NCI-H128 (cell line): ENCODE measurements at regions not wholly inside any gene's neighbourhood (a gene's known extent, or its start where the extent isn't known, plus 50 kb on each side); places are given as distances from the start of the nearest gene placed in this dataset.

Source experiments
- DNase-seq: peaks from one replicate; lab custom pipeline; 2025; ENCODE audit not compliant: unreplicated experiment; lab: John Stamatoyannopoulos, UW

DNA sequence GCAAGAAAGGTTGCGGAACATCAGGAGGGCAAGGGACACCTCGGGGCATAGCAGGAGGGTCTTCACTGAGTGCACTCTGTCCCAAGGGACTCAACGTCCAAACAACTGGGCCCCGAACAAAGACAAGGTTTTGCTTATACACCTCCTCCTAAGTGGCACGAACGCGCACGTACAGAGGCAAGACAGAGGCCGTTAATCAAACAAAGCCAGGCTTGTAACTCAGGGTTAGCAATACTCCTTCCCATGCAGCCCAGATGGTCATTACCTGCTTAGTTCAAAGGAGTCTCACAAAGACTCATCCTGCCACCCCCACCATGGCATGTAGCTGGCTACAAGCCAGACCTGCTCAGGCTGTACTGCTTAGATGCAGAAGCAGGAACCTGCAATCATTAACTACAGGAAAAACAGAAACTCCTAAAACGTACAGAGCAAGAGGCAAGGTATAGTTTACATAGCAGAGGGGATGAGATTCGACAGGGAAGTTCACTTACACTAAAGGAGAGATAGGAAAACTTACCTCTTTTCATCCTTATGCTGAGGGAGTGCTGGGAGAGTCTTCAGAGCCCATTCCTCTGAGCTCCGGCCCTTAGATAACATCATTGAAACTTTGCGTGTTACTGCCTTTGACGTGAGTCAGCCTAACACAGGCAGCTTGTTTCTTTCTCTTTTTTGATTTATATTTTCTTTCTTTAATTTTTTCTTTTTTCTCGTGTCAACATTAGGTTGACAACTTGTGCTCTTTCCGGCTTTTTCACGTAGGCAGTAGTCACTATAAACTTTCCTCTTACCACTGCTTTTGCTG is 1319.1 kb downstream of the TMEM121 start:
- DNase-seq: no peak

DNA sequence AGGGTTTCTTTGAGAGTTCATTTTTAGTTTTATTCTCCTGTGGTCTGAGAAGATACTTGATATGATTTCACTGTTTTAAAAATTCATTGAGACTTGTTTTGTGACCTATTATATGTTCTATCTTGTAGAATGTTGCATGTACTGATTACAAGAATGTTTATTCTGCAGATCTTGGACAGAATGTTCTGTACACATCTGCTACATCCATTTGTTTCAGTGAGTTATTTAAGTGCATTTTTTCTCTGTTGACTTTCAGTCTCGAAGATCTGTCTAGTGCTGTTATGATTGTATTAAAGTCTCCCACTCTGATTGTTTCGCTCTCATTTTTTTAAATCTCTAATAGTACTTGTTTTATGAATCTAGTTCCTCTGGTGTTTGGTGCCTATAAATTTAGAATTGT is 1319.8 kb downstream of the TMEM121 start:
- no peak for DNase-seq

DNA sequence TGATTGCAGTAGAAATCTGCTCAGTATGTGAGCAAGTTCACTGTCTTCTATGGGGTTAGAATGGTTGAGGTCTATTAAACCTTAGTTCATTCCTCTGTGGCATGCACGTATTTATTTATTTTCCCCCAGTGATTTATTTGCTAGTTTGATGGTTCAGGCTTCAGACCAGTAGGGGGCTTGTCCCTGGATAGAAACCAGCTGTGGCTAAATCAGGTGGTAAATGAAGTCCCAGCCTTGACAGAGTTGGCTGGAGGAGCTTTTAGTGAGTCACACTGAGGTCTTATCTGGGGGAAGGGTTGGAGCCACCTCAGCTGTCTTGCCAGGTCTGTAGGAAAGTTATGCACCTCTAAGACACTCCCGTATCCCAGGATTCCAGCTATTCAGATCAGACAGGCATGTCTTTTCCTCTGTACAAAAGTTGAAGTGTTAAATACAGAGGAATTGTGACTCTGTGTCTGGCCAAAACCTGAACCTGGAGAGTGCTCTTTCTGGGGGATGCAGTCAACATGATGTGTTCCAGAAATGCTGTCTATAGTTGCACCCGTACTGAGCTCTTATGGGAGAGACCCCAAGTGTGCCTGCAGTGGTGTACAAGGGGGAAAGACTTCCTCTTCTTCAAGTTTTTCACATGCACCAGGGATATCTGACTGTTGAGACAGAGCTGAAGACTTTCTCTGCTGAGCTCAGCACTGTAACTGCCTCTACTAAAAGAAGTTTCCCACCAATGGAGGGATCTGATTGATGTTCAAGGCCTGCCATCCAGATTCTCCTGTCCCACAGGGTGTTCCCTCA is 1322.1 kb downstream of the TMEM121 start:
- no peak for DNase-seq

DNA sequence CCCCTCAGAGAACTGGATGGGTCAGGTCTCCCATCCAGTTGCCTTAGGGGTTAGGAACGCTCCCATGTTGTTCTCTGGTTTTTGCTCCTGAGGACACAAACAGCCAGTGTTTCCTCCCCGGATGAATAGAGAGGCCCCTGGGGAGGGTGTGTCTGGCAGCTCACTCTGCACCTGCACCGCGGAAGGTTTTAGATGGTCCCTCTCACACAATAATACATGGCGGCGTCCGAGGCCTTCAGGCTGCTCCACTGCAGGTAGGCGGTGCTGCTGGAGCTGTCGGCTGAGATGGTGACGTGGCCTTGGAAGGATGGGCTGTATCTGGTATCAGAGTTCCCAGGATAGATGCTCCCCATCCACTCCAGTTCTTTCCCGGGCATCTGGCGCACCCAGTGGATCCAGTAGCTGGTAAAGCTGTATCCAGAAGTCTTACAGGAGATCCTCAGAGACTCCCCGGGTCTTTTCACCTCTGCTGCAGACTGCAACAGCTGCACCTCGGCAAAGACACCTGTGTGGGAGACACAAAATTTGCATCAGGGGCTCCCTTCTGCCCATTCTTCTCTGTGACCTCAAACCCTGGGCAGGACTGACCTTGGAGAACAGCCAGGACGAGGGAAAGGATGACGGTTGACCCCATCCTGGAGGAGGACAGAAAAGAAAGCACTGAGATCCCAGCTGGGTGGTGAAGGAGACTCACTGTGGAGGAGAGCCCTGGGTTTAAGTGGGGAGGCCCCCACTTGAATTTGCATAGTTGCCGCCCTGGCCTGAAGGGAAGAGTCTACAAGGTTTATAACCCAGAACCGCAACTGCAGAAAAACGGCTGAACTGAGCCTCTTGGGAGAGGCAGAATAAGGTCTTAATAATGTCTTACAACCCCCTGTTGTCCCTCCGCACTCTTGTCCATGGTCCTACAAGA is 1324.8 kb downstream of the TMEM121 start:
- DNase-seq: no peak

DNA sequence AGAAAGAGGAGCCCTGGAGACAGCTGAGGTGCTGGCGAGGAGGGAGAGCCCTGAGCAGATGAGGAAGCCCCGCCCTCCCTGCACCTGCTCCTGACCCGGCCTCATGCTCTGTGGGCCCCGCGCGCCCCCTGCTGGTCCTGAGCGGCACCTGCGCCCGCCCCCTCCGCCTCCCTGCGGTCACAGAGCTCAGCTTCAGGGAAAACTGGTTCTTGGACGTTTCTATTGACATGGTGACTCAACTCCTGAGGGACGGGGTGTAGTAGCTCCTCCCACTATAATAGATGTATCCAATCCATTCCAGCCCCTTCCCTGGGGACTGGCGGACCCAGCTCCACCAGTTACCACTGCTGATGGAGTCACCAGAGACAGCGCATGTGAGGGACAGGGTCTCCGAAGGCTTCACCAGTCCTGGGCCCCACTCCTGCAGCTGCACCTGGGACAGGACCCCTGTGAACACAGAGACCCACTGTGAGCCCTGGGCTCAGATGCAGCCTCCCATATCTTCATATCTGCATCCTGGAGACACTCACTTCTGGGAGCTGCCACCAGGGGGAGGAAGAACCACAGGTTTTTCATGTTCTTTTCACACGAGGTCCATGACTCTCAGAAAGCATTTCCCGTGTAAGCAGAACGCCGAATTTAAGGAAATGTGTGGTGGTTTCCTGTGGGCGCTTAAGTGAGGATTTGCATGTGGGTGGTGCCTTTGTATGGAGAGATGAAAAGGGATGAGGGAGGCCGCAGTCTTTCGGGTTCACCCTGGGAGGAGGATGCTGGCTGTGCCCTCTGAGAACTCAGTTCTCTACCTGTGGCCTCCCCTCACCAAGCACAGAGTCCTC is 1346.4 kb downstream of the TMEM121 start:
- peak; percentile 2 for DNase-seq

DNA sequence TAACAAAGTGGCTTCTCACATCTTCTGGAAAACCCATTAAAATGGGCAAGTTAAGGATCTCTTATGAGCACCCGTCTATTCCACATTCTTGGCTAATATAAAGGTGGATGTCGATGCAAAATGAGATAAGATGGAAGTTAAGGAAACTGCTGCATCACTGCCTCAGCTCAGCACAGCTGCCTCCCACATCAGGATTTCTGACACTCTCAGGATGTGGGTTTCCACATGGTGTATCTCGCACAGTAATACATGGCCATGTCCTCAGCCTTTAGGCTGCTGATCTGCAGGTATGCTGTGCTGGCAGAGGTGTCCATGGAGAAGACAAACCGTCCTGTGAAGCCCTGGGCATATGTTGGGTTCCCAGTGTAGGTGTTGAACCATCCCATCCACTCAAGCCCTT is 1348.0 kb downstream of the TMEM121 start:
- no peak for DNase-seq

DNA sequence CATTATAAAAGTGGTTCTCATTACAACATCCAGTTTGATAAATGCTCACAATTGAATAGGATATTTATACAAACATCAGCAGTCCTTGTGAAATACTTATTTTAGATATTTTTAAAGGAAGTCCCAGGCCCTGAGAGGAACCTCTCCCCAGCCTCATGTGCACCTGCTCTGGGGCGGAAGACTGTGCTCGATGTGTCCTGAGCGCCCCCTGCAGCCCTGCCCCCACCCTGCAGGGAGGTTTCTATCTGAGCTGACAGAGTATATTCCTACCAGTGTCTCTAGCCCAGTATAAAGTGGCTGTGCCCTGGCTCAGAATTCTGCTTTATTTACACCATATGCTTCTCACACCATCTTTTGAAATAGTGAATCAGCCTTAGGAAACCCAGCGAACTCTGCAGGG is 1349.1 kb downstream of the TMEM121 start:
- peak; percentile 7 for DNase-seq

DNA sequence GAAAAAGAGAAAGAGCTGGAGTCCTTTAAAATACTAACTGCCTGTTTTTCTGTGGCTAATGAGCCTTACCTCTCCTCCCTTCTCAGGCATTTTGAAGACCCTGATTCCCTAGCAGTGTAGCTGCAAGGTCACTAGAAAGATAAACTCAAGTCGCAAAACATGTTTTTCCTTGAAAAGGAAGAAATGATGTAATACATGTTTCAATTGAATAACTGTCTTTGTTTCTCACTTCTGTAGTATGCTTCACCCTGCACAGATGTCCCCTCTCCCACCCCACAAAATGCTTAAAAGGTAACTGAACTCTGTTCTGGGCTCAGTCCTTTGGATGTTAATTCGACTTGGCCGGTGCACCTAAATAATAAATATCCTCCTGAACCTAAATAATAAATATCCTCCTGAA is 1350.3 kb downstream of the TMEM121 start:
- no peak for DNase-seq

DNA sequence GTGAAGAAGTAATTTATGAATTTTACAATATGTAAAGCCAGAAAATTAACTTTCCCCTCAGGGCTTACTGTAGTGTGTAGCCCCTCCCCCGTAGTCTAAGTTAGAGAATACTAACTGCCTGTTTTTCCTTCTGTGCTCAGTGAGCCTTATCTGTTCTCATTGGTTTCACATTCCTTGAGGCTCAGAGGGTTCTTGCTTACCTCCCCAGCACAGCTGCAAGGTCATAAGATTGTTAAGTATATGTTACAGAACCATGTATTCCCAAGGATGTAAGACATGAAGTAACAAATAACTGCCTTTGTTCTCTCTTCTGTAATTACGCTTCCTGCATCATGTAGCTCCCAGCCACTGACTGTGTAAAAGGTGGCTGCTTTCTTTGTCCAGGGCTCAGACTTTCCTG is 1351.1 kb downstream of the TMEM121 start:
- no peak for DNase-seq

DNA sequence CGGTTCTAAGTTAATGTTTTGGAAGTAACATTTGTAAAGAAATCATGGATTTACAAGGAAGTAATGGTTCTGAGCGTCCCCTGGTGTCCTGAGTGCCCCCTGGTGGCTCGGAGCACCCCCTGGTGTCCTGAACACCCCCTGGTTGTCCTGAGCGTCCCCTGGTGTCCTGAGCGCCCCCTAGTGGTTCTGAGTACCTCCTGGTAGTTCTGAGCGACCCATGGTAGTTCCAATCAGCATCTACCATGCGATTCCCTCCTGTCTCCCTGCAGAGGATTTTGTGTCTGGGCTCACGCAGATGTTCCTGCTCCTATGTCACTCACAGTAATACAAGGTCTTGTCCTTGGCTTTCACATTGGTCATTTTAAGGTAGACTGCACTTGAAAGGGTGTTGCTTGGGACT is 1352.9 kb downstream of the TMEM121 start:
- no peak for DNase-seq

DNA sequence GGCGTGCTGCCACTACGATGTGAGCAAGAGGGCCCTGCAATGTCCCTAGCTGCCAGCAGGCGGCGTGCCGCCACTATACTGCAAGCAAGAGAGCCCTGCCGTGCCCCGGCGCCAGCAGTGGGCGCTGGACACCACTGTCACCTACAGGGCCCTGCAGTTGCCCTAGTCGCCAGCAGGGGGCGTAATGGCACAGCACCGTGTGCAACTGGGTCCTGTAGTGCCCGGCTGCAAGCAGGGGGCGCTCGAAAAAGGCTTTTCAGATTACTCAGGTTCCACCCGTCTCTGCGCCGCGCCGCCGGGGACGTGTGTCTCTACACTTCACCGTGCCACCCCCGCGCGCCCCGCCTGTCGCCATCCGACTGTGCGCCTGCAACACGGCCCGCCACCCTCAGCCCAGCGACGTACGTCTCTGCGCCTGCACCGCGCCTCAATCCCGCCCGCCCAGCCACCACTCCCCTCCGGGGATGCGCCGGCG is 1356.9 kb downstream of the TMEM121 start:
- DNase-seq: no peak
